ENCODE measurements at regions not wholly inside any gene's neighbourhood (a gene's known extent, or its start where the extent isn't known, plus 50 kb on each side); places are given as distances from the start of the nearest gene placed in this dataset.
"Not testable (repeated sequence)": the region's sequence is repeated elsewhere in the genome, so short reads cannot be mapped to it uniquely, and the experiment has no call there.

DNA sequence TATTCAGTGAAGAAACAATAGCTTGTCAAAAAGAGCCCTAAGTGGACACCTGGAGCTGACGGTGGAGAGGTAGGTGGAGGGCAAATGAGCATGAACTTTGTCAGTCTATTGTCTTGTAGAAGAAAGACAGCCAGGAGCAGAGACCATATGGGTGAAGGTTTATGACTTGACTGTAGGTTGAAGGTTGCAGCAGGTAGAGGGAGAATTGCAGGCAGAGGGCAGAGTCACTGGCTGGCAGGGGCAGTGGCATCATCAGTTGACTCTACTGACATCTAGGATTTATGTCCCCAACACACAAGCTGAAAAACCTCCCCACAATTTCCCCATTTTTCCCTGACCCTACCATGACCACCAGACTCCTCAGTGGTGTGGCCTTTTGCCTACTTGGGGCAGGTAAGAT is 243.6 kb upstream of the PRSS58 start:
- Histone ChIP-seq H3K4me3 (no peak overlapping the region), H3K27ac (no peak overlapping the region), H3K27me3 (no peaks in the 10 kb centered on the region), H3K9me3 (no peaks in the 10 kb centered on the region), H3K36me3 (ENCODE audit: low read depth, missing control alignments) (no peaks in the 10 kb centered on the region), H3K4me1 (peaks cover 6% of the 10 kb centered on the region)
- no peak for TF ChIP-seq POLR2A (IDR thresholded peaks at IDR 0.05)
- TF ChIP-seq, protein P1, sequence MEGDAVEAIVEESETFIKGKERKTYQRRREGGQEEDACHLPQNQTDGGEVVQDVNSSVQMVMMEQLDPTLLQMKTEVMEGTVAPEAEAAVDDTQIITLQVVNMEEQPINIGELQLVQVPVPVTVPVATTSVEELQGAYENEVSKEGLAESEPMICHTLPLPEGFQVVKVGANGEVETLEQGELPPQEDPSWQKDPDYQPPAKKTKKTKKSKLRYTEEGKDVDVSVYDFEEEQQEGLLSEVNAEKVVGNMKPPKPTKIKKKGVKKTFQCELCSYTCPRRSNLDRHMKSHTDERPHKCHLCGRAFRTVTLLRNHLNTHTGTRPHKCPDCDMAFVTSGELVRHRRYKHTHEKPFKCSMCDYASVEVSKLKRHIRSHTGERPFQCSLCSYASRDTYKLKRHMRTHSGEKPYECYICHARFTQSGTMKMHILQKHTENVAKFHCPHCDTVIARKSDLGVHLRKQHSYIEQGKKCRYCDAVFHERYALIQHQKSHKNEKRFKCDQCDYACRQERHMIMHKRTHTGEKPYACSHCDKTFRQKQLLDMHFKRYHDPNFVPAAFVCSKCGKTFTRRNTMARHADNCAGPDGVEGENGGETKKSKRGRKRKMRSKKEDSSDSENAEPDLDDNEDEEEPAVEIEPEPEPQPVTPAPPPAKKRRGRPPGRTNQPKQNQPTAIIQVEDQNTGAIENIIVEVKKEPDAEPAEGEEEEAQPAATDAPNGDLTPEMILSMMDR (IDR thresholded peaks at IDR 0.05) = no peak
- intact Hi-C loops (cut with DNase I; ENCODE audit: low total_unique reads) = no loop called here
- WGBS, 2 donors = 62 to 69% methylated on average over 1 of the region's 1 CpG
- no peak for DNase-seq

DNA sequence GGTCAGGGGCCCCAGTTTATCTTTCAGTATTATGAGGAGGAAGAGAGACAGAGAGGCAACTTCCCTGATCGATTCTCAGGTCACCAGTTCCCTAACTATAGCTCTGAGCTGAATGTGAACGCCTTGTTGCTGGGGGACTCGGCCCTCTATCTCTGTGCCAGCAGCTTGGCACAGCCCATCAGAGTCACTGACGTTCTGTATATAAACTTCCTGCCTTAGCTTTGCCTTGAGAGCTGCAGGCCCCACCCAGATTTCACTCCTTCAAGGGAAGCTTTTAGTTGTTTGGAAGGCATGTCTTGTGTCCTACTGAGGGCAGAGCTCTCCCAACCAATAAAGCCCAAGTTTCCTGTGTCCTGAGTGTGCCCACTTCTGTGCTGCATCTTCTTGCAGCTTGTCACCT is 242.5 kb upstream of the PRSS58 start:
- DNase-seq = no peak
- intact Hi-C loops (cut with DNase I; ENCODE audit: low total_unique reads) = no loop called here
- H3K4me3 ChIP-seq = no peak overlapping the region
- 76 to 82% methylated on average over 4 of the region's 4 CpGs for WGBS, 2 donors
- no peaks in the 10 kb centered on the region for H3K27me3 ChIP-seq
- no peak overlapping the region for H3K27ac ChIP-seq
- H3K4me1 ChIP-seq = peaks cover 6% of the 10 kb centered on the region
- TF ChIP-seq POLR2A (IDR thresholded peaks at IDR 0.05) = no peak
- TF ChIP-seq, protein P1 (IDR thresholded peaks at IDR 0.05) = no peak
- H3K36me3 ChIP-seq (ENCODE audit: low read depth, missing control alignments) = no peaks in the 10 kb centered on the region
- no peaks in the 10 kb centered on the region for H3K9me3 ChIP-seq

- Histone ChIP-seq H3K27ac (no peak overlapping the region), H3K36me3 (ENCODE audit: low read depth, missing control alignments) (no peaks in the 10 kb centered on the region), H3K4me1 (peaks cover 6% of the 10 kb centered on the region), H3K9me3 (no peaks in the 10 kb centered on the region), H3K4me3 (no peak overlapping the region), H3K27me3 (no peaks in the 10 kb centered on the region)
- no peak for DNase-seq
- intact Hi-C loops (cut with DNase I; ENCODE audit: low total_unique reads) = no loop called here
- TF ChIP-seq POLR2A (IDR thresholded peaks at IDR 0.05) = no peak
- TF ChIP-seq, protein P1 (IDR thresholded peaks at IDR 0.05) = no peak
- WGBS, 2 donors = 85 to 91% methylated on average over 4 of the region's 4 CpGs
Measured at GRCh38 chr7:142499635-142500034, 241.8 kb upstream of the PRSS58 start.

GRCh38 chr7:142498364-142498763 is 240.5 kb upstream of the PRSS58 start:
- 87 to 89% methylated on average over 1 of the region's 1 CpG for WGBS, 2 donors
- no peaks in the 10 kb centered on the region for H3K36me3 ChIP-seq (ENCODE audit: low read depth, missing control alignments)
- no peaks in the 10 kb centered on the region for H3K27me3 ChIP-seq
- H3K4me3 ChIP-seq = no peak overlapping the region
- H3K9me3 ChIP-seq = no peaks in the 10 kb centered on the region
- TF ChIP-seq POLR2A (IDR thresholded peaks at IDR 0.05) = no peak
- TF ChIP-seq, protein P1 (IDR thresholded peaks at IDR 0.05) = no peak
- H3K4me1 ChIP-seq = peaks cover 6% of the 10 kb centered on the region
- no peak overlapping the region for H3K27ac ChIP-seq
- intact Hi-C loops (cut with DNase I; ENCODE audit: low total_unique reads) = no loop called here
- no peak for DNase-seq

- Histone ChIP-seq H3K4me1 (peaks cover 6% of the 10 kb centered on the region), H3K36me3 (ENCODE audit: low read depth, missing control alignments) (no peaks in the 10 kb centered on the region), H3K27me3 (no peaks in the 10 kb centered on the region), H3K9me3 (no peaks in the 10 kb centered on the region), H3K4me3 (no peak overlapping the region), H3K27ac (no peak overlapping the region)
- TF ChIP-seq, protein P1 (IDR thresholded peaks at IDR 0.05) = peak; percentile 41 to 78 (median 49)
- TF ChIP-seq POLR2A (IDR thresholded peaks at IDR 0.05) = no peak
- intact Hi-C loops (cut with DNase I; ENCODE audit: low total_unique reads) = no loop called here
- WGBS, 2 donors = 13 to 15% methylated on average over 8 of the region's 8 CpGs
- no peak for DNase-seq
Measured at GRCh38 chr7:142496545-142496991, 238.7 kb upstream of the PRSS58 start.

- H3K4me3 ChIP-seq; H3K27ac ChIP-seq; H3K9me3 ChIP-seq; intact Hi-C loops (cut with DNase I; ENCODE audit: low total_unique reads); H3K36me3 ChIP-seq (ENCODE audit: low read depth, missing control alignments); H3K4me1 ChIP-seq; H3K27me3 ChIP-seq; DNase-seq: not testable (repeated sequence)
- WGBS, 2 donors = 47 to 60% methylated on average over 3 of the region's 3 CpGs
Measured at GRCh38 chr7:142495879-142496278, 238.0 kb upstream of the PRSS58 start.

- H3K27me3 ChIP-seq; intact Hi-C loops (cut with DNase I; ENCODE audit: low total_unique reads); H3K9me3 ChIP-seq; H3K4me3 ChIP-seq; H3K36me3 ChIP-seq (ENCODE audit: low read depth, missing control alignments); DNase-seq; H3K27ac ChIP-seq; H3K4me1 ChIP-seq: not testable (repeated sequence)
Measured at GRCh38 chr7:142495301-142495700, 237.4 kb upstream of the PRSS58 start.

All from testis (tissue), 2 donors.